ENCODE measurements at regions not wholly inside any gene's neighbourhood (a gene's known extent, or its start where the extent isn't known, plus 50 kb on each side); places are given as distances from the start of the nearest gene placed in this dataset.
"Not testable (repeated sequence)": the region's sequence is repeated elsewhere in the genome, so short reads cannot be mapped to it uniquely, and the experiment has no call there.

DNA sequence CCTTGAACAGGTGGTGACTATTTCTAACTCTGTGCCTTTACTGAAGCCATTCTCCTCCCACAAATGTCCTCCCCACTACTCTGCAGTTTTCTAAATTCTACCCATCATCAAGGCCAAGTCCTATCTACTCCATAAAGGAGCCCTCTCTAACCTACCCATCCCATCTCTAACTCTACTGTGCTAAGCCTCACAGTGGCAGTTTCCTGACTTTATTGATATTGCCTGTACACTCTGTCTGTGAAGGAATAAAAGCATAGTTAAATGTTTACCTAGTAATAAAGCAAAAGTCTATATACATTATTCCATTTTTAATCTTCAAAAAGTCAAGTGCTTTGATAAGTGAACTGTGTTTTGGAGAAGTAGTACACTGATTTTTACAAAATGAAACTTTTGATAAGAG lies 178.4 kb upstream of the HMCN1 start:
- no peak for ATAC-seq (ENCODE audit: low FRiP score)
- intact Hi-C loops (cut with DNase I), result no loop called here

GRCh38 chr1:185551008-185551407 lies 183.2 kb upstream of the HMCN1 start:
- intact Hi-C loops (cut with DNase I), result no loop called here
- Histone ChIP-seq H3K27ac (ENCODE audit: low read depth in 1 of 2, low read length in 2 of 2) (no peak overlapping the region), H3K4me3 (ENCODE audit: low read length in 2 of 2) (no peak overlapping the region), H3K4me1 (ENCODE audit: control insufficient read depth in 1 of 2, insufficient read depth in 2 of 2, low read length in 2 of 2) (no peaks in the 10 kb centered on the region), H3K36me3 (ENCODE audit: control insufficient read depth in 1 of 2, insufficient read depth in 2 of 2, low read length in 1 of 2) (no peaks in the 10 kb centered on the region), H3K9me3 (ENCODE audit: control insufficient read depth, low read length) (peaks cover 4% of the 10 kb centered on the region), H3K27me3 (ENCODE audit: control insufficient read depth in 1 of 2, insufficient read depth in 2 of 2, low read length in 1 of 2) (peaks cover 0 to 2% of the 10 kb centered on the region in 2 donors)
- WGBS, 2 donors, result 67% methylated on average over 2 of the region's 2 CpGs
- ATAC-seq (ENCODE audit: low FRiP score) (no peak), DNase-seq (peak in 1 of 2 donors; percentile 76)

More for the DNA sequence above, 178.4 kb upstream of the HMCN1 start:
- DNase-seq, result no peak
- H3K9me3 ChIP-seq (ENCODE audit: control insufficient read depth, low read length), result peaks cover 3% of the 10 kb centered on the region
- no peak overlapping the region for H3K27ac ChIP-seq (ENCODE audit: low read depth in 1 of 2, low read length in 2 of 2)
- H3K4me3 ChIP-seq (ENCODE audit: low read length in 2 of 2), result no peak overlapping the region
- no peaks in the 10 kb centered on the region for H3K36me3 ChIP-seq (ENCODE audit: control insufficient read depth in 1 of 2, insufficient read depth in 2 of 2, low read length in 1 of 2)
- H3K27me3 ChIP-seq (ENCODE audit: control insufficient read depth in 1 of 2, insufficient read depth in 2 of 2, low read length in 1 of 2), result peaks cover 0 to 2% of the 10 kb centered on the region in 2 donors
- no peaks in the 10 kb centered on the region for H3K4me1 ChIP-seq (ENCODE audit: control insufficient read depth in 1 of 2, insufficient read depth in 2 of 2, low read length in 2 of 2)

DNA sequence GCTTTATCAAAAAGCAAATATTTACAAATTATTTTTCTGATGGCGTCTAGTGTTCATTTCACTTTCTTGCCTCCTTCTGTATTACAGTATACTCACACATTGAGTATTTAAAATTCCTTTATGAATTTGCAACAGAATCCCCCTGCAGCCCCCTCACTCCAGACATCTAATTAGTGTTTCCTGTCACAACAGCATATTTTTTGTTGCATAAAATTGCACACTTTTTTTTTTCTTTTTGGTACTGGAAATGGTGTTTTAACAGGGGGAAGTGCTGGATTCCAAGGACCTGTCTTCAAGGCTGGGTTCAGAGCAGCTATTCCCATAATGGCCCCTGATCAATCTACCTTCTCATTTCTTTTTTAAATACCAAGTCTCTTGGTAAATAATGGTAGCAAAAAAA lies 184.3 kb upstream of the HMCN1 start:
- no peak for ATAC-seq (ENCODE audit: low FRiP score)
- WGBS, 2 donors, result 29 to 33% methylated on average over 1 of the region's 1 CpG
- no peaks in the 10 kb centered on the region for H3K36me3 ChIP-seq (ENCODE audit: control insufficient read depth in 1 of 2, insufficient read depth in 2 of 2, low read length in 1 of 2)

GRCh38 chr1:185546029-185546428 lies 188.2 kb upstream of the HMCN1 start:
- Histone ChIP-seq H3K36me3 (ENCODE audit: control insufficient read depth in 1 of 2, insufficient read depth in 2 of 2, low read length in 1 of 2) (no peaks in the 10 kb centered on the region), H3K27me3 (ENCODE audit: control insufficient read depth in 1 of 2, insufficient read depth in 2 of 2, low read length in 1 of 2) (no peaks in the 10 kb centered on the region), H3K4me1 (ENCODE audit: control insufficient read depth in 1 of 2, insufficient read depth in 2 of 2, low read length in 2 of 2) (no peaks in the 10 kb centered on the region), H3K9me3 (ENCODE audit: control insufficient read depth, low read length) (peaks cover 2% of the 10 kb centered on the region), H3K4me3 (ENCODE audit: low read length in 2 of 2) (no peak overlapping the region), H3K27ac (ENCODE audit: low read depth in 1 of 2, low read length in 2 of 2) (no peak overlapping the region)
- intact Hi-C loops (cut with DNase I), result no loop called here
- 91 to 93% methylated on average over 4 of the region's 4 CpGs for WGBS, 2 donors
- DNase-seq (no peak), ATAC-seq (ENCODE audit: low FRiP score) (no peak)

More for the DNA sequence above, 184.3 kb upstream of the HMCN1 start:
- no peak for DNase-seq
- H3K27me3 ChIP-seq (ENCODE audit: control insufficient read depth in 1 of 2, insufficient read depth in 2 of 2, low read length in 1 of 2), result peaks cover 0 to 2% of the 10 kb centered on the region in 2 donors
- H3K4me3 ChIP-seq (ENCODE audit: low read length in 2 of 2), result no peak overlapping the region
- intact Hi-C loops (cut with DNase I), result no loop called here
- H3K27ac ChIP-seq (ENCODE audit: low read depth in 1 of 2, low read length in 2 of 2), result no peak overlapping the region
- no peaks in the 10 kb centered on the region for H3K4me1 ChIP-seq (ENCODE audit: control insufficient read depth in 1 of 2, insufficient read depth in 2 of 2, low read length in 2 of 2)
- peaks cover 5% of the 10 kb centered on the region for H3K9me3 ChIP-seq (ENCODE audit: control insufficient read depth, low read length)

DNA sequence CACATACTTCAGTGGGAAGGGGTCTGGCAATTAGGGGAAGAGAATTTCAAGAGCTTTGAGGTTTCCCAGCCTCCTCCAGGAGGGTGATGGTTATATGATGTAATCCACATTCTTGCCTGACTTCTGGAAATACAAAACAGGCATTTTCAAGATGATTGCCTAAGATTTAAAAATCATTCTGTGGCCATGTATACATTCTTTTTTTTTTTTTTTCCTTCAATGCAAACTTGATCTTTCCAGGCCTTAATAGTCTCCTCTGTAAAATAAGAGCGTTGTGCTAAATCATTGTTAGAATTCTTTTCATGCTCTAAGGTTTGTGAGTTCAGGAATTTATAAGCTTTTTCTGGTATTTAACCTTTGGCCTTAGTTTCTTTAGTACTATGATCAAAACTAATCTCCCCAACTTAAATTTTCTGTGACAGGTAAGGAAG lies 192.3 kb upstream of the HMCN1 start:
- Histone ChIP-seq H3K36me3 (ENCODE audit: control insufficient read depth in 1 of 2, insufficient read depth in 2 of 2, low read length in 1 of 2) (no peaks in the 10 kb centered on the region), H3K4me1 (ENCODE audit: control insufficient read depth in 1 of 2, insufficient read depth in 2 of 2, low read length in 2 of 2) (no peaks in the 10 kb centered on the region), H3K27ac (ENCODE audit: low read depth in 1 of 2, low read length in 2 of 2) (no peak overlapping the region), H3K9me3 (ENCODE audit: control insufficient read depth, low read length) (peaks cover 5% of the 10 kb centered on the region), H3K27me3 (ENCODE audit: control insufficient read depth in 1 of 2, insufficient read depth in 2 of 2, low read length in 1 of 2) (peaks cover 0 to 2% of the 10 kb centered on the region in 2 donors), H3K4me3 (ENCODE audit: low read length in 2 of 2) (no peak overlapping the region)
- ATAC-seq (ENCODE audit: low FRiP score) (no peak), DNase-seq (no peak)
- WGBS, 2 donors, result 50 to 55% methylated on average over 1 of the region's 1 CpG
- intact Hi-C loops (cut with DNase I), result no loop called here

- WGBS, 2 donors, result 97 to 98% methylated on average over 5 of the region's 5 CpGs
- peaks cover 0 to 2% of the 10 kb centered on the region in 2 donors for H3K27me3 ChIP-seq (ENCODE audit: control insufficient read depth in 1 of 2, insufficient read depth in 2 of 2, low read length in 1 of 2)
- H3K36me3 ChIP-seq (ENCODE audit: control insufficient read depth in 1 of 2, insufficient read depth in 2 of 2, low read length in 1 of 2), result no peaks in the 10 kb centered on the region
- no peak overlapping the region for H3K4me3 ChIP-seq (ENCODE audit: low read length in 2 of 2)
- intact Hi-C loops (cut with DNase I), result no loop called here
- no peak for ATAC-seq (ENCODE audit: low FRiP score)
- no peak for DNase-seq
- H3K27ac ChIP-seq (ENCODE audit: low read depth in 1 of 2, low read length in 2 of 2), result no peak overlapping the region
- peaks cover 3% of the 10 kb centered on the region for H3K9me3 ChIP-seq (ENCODE audit: control insufficient read depth, low read length)
- no peaks in the 10 kb centered on the region for H3K4me1 ChIP-seq (ENCODE audit: control insufficient read depth in 1 of 2, insufficient read depth in 2 of 2, low read length in 2 of 2)
Measured at GRCh38 chr1:185540295-185540694, 193.9 kb upstream of the HMCN1 start.

DNA sequence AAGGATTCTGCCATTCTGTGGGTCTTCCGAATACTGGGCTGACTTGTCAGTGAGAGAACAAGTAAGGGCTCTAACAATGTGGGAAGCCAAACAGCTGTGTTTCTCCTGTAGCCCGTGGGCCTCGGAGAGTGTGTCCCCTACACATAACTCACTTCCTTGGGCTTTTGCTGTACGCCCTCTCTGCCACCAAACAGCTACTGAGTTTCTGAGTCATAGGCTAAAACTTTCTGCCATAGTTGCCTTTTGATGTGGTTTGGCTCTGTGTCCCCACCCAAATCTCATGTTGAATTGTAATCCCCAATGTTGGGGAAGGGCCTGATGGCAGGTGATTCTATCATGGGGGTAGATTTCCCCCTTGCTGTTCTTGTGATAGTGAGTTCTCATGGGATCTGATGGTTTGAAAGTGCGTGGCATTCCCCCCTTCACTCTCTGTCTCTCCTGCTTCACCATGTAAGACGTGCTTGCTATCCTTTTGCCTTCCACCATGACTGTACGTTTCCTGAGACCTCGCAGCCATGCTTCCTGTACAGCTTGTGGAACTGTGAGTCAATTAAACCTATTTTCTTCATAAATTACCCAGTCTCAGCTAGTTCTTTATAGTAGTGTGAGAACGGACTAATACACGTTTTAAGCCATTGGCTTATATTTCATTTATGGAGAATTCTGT lies 194.8 kb upstream of the HMCN1 start:
- Histone ChIP-seq H3K9me3 (ENCODE audit: control insufficient read depth, low read length) (peaks cover 3% of the 10 kb centered on the region), H3K4me3 (ENCODE audit: low read length in 2 of 2) (no peak overlapping the region), H3K27me3 (ENCODE audit: control insufficient read depth in 1 of 2, insufficient read depth in 2 of 2, low read length in 1 of 2) (peaks cover 0 to 2% of the 10 kb centered on the region in 2 donors), H3K27ac (ENCODE audit: low read depth in 1 of 2, low read length in 2 of 2) (no peak overlapping the region), H3K4me1 (ENCODE audit: control insufficient read depth in 1 of 2, insufficient read depth in 2 of 2, low read length in 2 of 2) (peaks cover 0 to 2% of the 10 kb centered on the region in 2 donors), H3K36me3 (ENCODE audit: control insufficient read depth in 1 of 2, insufficient read depth in 2 of 2, low read length in 1 of 2) (no peaks in the 10 kb centered on the region)
- DNase-seq (no peak), ATAC-seq (ENCODE audit: low FRiP score) (no peak)
- 93% methylated on average over 10 of the region's 10 CpGs for WGBS, 2 donors
- intact Hi-C loops (cut with DNase I), result no loop called here

DNA sequence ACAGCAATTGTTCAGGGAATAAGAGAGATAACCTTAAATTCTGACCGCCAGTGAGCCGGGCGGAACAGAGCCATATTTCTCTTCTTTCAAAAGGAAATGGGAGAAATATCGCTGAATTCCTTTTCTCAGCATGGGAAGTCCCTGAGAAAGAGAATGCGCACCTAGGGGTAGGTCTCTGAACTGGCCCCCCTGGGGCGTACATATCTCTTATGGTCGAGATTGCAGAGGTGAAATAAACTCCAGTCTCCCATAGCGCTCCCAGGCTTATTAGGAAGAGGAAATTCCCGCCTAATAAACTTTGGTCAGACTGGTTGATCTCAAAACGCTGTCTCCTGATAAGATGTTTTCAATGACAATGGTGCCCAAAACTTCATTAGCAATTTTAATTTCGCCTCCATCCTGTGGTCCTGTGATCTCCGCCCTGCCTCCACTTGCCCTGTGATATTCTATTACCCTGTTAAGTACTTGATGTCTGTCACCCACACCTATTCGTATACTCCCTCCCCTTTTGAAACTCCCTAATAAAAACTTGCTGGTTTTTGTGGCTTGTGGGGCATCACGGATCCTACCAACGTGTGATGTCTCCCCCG lies 195.8 kb upstream of the HMCN1 start:
- H3K4me1 ChIP-seq (ENCODE audit: control insufficient read depth in 1 of 2, insufficient read depth in 2 of 2, low read length in 2 of 2); H3K9me3 ChIP-seq (ENCODE audit: control insufficient read depth, low read length); H3K36me3 ChIP-seq (ENCODE audit: control insufficient read depth in 1 of 2, insufficient read depth in 2 of 2, low read length in 1 of 2); H3K27ac ChIP-seq (ENCODE audit: low read depth in 1 of 2, low read length in 2 of 2); H3K27me3 ChIP-seq (ENCODE audit: control insufficient read depth in 1 of 2, insufficient read depth in 2 of 2, low read length in 1 of 2); ATAC-seq (ENCODE audit: low FRiP score); intact Hi-C loops (cut with DNase I); DNase-seq; H3K4me3 ChIP-seq (ENCODE audit: low read length in 2 of 2): not testable (repeated sequence)
- 66 to 70% methylated on average over 13 to 15 of the region's 16 CpGs for WGBS, 2 donors

DNA sequence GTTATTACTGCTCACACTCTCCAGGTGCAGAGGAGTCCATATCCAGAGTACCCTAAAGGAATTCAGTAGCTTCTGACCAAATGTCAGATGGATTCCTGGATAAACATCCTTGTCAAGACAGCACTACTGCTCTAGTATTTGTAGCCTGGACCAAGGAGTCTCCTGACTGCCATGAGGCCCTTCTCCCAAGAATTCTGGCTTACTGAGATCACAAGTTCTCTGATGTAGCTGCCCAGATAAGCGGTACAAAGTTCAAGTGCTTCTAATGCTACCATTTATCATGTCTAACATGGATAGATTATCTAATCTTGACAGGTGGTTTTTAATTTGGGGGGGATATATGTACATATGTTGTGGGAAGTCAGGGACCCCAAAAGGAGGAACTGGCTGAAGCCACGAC lies 196.6 kb upstream of the HMCN1 start:
- Histone ChIP-seq H3K9me3 (ENCODE audit: control insufficient read depth, low read length) (peaks cover 3% of the 10 kb centered on the region), H3K27me3 (ENCODE audit: control insufficient read depth in 1 of 2, insufficient read depth in 2 of 2, low read length in 1 of 2) (peaks cover 0 to 2% of the 10 kb centered on the region in 2 donors), H3K4me1 (ENCODE audit: control insufficient read depth in 1 of 2, insufficient read depth in 2 of 2, low read length in 2 of 2) (peaks cover 0 to 2% of the 10 kb centered on the region in 2 donors), H3K36me3 (ENCODE audit: control insufficient read depth in 1 of 2, insufficient read depth in 2 of 2, low read length in 1 of 2) (no peaks in the 10 kb centered on the region), H3K27ac (ENCODE audit: low read depth in 1 of 2, low read length in 2 of 2) (no peak overlapping the region), H3K4me3 (ENCODE audit: low read length in 2 of 2) (no peak overlapping the region)
- intact Hi-C loops (cut with DNase I), result no loop called here
- ATAC-seq (ENCODE audit: low FRiP score) (no peak), DNase-seq (no peak)
- WGBS, 2 donors, result 96% methylated on average over 2 of the region's 2 CpGs

Measured in aorta (tissue), 5 donors.